ENCODE measurements at regions not wholly inside any gene's neighbourhood (a gene's known extent, or its start where the extent isn't known, plus 50 kb on each side); places are given as distances from the start of the nearest gene placed in this dataset.

DNA sequence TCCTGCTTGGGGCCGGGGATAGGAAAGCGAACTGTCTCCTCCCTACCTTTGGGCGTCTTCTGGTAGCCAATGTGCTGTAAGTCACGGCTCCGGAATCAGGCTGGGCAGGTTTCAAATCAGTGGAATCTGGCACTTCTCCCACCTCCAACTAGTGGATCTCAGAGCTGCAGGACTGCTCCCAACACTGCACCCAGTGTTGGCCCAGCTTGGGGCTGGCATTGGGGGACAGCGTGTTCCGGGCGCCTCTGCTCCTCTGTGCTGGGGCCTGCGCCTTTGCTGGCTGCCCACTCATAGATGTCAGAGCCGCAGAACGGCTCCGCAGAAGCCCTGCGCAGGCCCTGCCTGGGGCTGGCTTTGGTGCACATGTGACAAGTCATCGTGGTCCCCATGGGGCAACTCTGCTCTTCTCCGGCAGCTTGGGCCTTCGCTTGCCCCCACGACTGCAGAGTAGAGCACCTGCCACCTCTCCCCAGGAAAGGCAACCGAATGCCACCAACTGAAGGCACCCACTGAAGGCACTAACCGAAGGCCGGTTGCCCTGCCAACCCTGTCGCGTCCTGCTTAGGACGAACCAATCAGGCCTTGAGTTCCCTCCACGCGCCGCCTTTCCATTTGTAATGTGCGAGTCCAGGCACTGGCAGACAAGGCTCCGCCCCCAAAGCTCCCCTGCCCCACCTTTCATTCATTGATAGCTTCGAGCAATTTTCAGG is 85.5 kb upstream of the ABI1 start:
- H3K27ac ChIP-seq (ENCODE audit: extremely low read length, insufficient read depth, low read length) = no peak overlapping the region
- in situ Hi-C loops (cut with HindIII; ENCODE audit: extremely low pct_ligation_motif_present, low pct_unique_long_range_greater_than_20kb) (no loop called here), intact Hi-C loops (cut with micrococcal nuclease; ENCODE audit: unreplicated experiment) (no loop called here)
- TF ChIP-seq ZBTB7A (CRISPR knock-in tag; IDR thresholded peaks at IDR 0.05) = no peak
- no peak for TF ChIP-seq MYNN (CRISPR knock-in tag; IDR thresholded peaks at IDR 0.05; ENCODE audit: low read depth)
- no peak for TF ChIP-seq ZNF724P (CRISPR knock-in tag; IDR thresholded peaks at IDR 0.05; ENCODE audit: borderline replicate concordance)
- TF ChIP-seq, protein P1, sequence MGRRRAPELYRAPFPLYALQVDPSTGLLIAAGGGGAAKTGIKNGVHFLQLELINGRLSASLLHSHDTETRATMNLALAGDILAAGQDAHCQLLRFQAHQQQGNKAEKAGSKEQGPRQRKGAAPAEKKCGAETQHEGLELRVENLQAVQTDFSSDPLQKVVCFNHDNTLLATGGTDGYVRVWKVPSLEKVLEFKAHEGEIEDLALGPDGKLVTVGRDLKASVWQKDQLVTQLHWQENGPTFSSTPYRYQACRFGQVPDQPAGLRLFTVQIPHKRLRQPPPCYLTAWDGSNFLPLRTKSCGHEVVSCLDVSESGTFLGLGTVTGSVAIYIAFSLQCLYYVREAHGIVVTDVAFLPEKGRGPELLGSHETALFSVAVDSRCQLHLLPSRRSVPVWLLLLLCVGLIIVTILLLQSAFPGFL (CRISPR knock-in tag; IDR thresholded peaks at IDR 0.05) = no peak
- TF ChIP-seq, protein P2, sequence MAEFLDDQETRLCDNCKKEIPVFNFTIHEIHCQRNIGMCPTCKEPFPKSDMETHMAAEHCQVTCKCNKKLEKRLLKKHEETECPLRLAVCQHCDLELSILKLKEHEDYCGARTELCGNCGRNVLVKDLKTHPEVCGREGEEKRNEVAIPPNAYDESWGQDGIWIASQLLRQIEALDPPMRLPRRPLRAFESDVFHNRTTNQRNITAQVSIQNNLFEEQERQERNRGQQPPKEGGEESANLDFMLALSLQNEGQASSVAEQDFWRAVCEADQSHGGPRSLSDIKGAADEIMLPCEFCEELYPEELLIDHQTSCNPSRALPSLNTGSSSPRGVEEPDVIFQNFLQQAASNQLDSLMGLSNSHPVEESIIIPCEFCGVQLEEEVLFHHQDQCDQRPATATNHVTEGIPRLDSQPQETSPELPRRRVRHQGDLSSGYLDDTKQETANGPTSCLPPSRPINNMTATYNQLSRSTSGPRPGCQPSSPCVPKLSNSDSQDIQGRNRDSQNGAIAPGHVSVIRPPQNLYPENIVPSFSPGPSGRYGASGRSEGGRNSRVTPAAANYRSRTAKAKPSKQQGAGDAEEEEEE (CRISPR knock-in tag; IDR thresholded peaks at IDR 0.05; ENCODE audit: borderline replicate concordance) = no peak
- TF ChIP-seq, protein P3, sequence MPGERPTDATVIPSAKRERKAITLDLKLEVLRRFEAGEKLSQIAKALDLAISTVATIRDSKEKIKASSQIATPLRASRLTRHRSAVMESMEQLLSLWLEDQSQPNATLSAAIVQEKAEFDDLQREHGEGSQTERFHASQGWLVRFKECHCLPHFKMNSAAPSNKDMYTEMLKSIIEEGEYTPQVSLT (CRISPR knock-in tag; IDR thresholded peaks at IDR 0.05; ENCODE audit: borderline replicate concordance, low read depth) = no peak
- no peak for TF ChIP-seq POLR2AphosphoS5 (IDR thresholded peaks at IDR 0.05; ENCODE audit: low read depth, low read length)
- TF ChIP-seq ZMYM3 (CRISPR knock-in tag; IDR thresholded peaks at IDR 0.05) = no peak
- TF ChIP-seq ZNF274 (CRISPR knock-in tag; IDR thresholded peaks at IDR 0.05) = no peak
- TF ChIP-seq HNRNPLL (IDR thresholded peaks at IDR 0.05; ENCODE audit: low read depth, low read length, poor library complexity, severe bottlenecking) = no peak
- no peak for TF ChIP-seq ZFP90 (CRISPR knock-in tag; IDR thresholded peaks at IDR 0.05; ENCODE audit: borderline replicate concordance)
- TF ChIP-seq ZFP36L2 (CRISPR knock-in tag; IDR thresholded peaks at IDR 0.05) = no peak
- no peak for TF ChIP-seq ZNF652 (CRISPR knock-in tag; IDR thresholded peaks at IDR 0.05; ENCODE audit: borderline replicate concordance, low read depth)
- TF ChIP-seq ELF1 (CRISPR knock-in tag; IDR thresholded peaks at IDR 0.05) = no peak
- no peak for TF ChIP-seq CENPT (CRISPR knock-in tag; IDR thresholded peaks at IDR 0.05; ENCODE audit: low read depth)
- no peaks in the 10 kb centered on the region for H4K20me1 ChIP-seq (ENCODE audit: insufficient read depth, low read length)
- ChIA-PET POLR2A (no interaction called here), CTCF (ENCODE audit: low intra/inter-chr PET ratio, low total read pairs) (no interaction called here)
- no peak overlapping the region for H3K4me2 ChIP-seq (ENCODE audit: low read depth, low read length)
- no peaks in the 10 kb centered on the region for H3K4me1 ChIP-seq (ENCODE audit: insufficient read depth, low read length)
- no peak for ATAC-seq
- no peak for DNase-seq (ENCODE audit: low spot score)
- H3K36me3 ChIP-seq (replicated peaks in 1 of 2; ENCODE audit: control insufficient read depth in 1 of 2, insufficient read depth in 2 of 2, low read length in 2 of 2) = no peaks in the 10 kb centered on the region
- BruUV-seq (replicated peaks) = no TSS peak
- FAIRE-seq = no peak
- no peaks in the 10 kb centered on the region; the same call in 1 of the 2 replicates for H3K9me3 ChIP-seq (ENCODE audit: low read length)
- no peaks in the 10 kb centered on the region for H3K79me2 ChIP-seq (ENCODE audit: insufficient read depth, low read length)
- H3K4me3 ChIP-seq (replicated peaks in 1 of 3; ENCODE audit: insufficient read depth in 1 of 3, low read depth in 2 of 3, low read length in 3 of 3) = no peak overlapping the region
- 64% methylated on average over 16 of the region's 29 CpGs for WGBS (ENCODE audit: low lambda C conversion rate)
- H3K9ac ChIP-seq (ENCODE audit: insufficient read depth, low read depth, low read length) = no peak overlapping the region
- H3K27me3 ChIP-seq (ENCODE audit: control insufficient read depth in 1 of 2, insufficient read depth in 2 of 2, low read length in 2 of 2) = peaks cover 0 to 5% of the 10 kb centered on the region in 2 experiments; a peak in 2 of 5 replicates
- no peak overlapping the region for H2AFZ ChIP-seq (ENCODE audit: low read length)
